Transverse colon (tissue), 3 donors: ENCODE measurements at regions not wholly inside any gene's neighbourhood (a gene's known extent, or its start where the extent isn't known, plus 50 kb on each side); places are given as distances from the start of the nearest gene placed in this dataset.

Experiments
- CTCF ChIP-seq, 5 experiments: fragments of 200-600 bp in 3 of 5; fragments of 450-650 bp in 2 of 5; sonication (generic) in 3 of 5; IDR thresholded peaks; 1 replicate in 2 of 5; 2 replicates in 3 of 5; pipeline ENCODE4 v1.5.1; 2016 to 2017; ENCODE audit warnings: antibody characterized with exemption in 5 of 5, inconsistent platforms in 3 of 5, mild to moderate bottlenecking in 2 of 5, moderate library complexity in 1 of 5
- EP300 ChIP-seq: sonication (generic); formaldehyde crosslinking; IDR thresholded peaks from one replicate; pipeline ENCODE4 v1.6.1; 2017; ENCODE audit warnings: antibody characterized with exemption, low read depth
- POLR2A ChIP-seq: fragments of 450-650 bp; IDR thresholded peaks from one replicate; pipeline ENCODE4 v1.6.1; 2016; ENCODE audit warnings: antibody characterized with exemption, mild to moderate bottlenecking, moderate library complexity

GRCh38 chr5:98994611-98995010 is 65.8 kb upstream of the CHD1 start:
- TF ChIP-seq CTCF (IDR thresholded peaks at IDR 0.05) = no peak
- TF ChIP-seq POLR2A = no peak
- no peak for TF ChIP-seq EP300
